GM21786 (cell line): ENCODE measurements at regions not wholly inside any gene's neighbourhood (a gene's known extent, or its start where the extent isn't known, plus 50 kb on each side); places are given as distances from the start of the nearest gene placed in this dataset.

Experiments
- ATAC-seq: cut with Tn5 transposase; IDR thresholded peaks from one replicate; pipeline ENCODE4 v1.9.1; 2021; ENCODE audit not compliant: unreplicated experiment

DNA sequence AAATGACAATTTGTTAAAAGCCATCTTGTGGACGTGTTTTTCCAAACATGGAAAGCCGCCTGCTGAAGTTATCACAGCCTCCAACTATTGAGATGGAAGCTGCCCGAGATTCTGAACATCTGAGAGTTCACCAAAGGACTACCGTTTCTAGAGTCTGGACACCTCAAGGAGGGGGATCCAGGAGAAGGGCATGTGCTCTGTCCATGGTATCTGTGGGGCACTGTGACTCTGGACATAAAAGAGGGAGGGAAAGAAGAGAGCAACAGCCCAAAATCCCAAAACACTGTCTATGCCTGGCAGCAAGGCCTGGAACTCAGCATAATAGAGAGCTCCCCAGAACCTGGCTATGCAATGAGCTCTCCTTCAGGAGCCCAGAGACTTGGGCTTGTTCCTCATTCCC is 319.9 kb downstream of the EN1 start:
- ATAC-seq = no peak

- ATAC-seq = no peak
Measured at GRCh38 chr2:118525346-118525745, 322.1 kb downstream of the EN1 start.

- ATAC-seq = no peak
Measured at GRCh38 chr2:118524911-118525310, 322.5 kb downstream of the EN1 start.

DNA sequence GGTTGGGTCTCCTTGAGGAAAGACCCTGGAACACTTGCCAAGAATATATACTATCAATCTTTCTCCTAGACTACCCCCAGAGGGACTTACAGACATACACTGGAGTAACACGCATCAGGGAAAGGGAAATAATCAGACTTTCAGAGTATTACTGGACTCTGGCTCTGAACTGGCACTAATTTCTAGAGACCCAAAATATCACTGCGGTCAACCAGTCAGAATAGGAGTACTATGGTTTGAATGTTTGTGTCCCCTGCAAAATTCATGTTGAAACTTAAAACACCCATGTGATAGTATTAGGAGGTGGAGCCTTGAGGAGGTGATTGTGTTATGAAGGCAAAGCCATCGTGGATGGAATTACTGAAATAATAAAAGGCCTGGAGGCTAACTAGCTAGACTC is 323.7 kb downstream of the EN1 start:
- ATAC-seq = no peak

- ATAC-seq = no peak
Measured at GRCh38 chr2:118521960-118522359, 325.5 kb downstream of the EN1 start.

DNA sequence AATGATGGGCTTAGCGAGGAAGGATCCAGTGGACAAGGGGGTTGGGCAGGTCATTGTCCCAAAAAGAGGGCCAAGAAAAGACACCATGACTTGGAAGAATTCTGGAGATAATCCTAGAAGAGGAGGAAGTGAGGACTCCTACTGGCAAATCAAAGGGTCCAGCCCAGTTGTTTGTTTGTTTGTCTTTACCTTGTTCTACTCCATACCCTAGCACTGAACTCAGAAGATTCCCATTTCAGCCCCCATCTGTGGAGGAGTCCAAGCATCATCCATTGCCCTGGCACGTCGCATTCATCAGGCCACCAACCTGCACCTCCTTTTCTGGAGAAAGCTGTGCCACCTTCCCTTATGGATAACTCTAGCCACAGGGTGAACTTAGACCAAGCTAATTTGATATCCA is 326.2 kb downstream of the EN1 start:
- no peak for ATAC-seq

- no peak for ATAC-seq
Measured at GRCh38 chr2:118520246-118520645, 327.2 kb downstream of the EN1 start.

DNA sequence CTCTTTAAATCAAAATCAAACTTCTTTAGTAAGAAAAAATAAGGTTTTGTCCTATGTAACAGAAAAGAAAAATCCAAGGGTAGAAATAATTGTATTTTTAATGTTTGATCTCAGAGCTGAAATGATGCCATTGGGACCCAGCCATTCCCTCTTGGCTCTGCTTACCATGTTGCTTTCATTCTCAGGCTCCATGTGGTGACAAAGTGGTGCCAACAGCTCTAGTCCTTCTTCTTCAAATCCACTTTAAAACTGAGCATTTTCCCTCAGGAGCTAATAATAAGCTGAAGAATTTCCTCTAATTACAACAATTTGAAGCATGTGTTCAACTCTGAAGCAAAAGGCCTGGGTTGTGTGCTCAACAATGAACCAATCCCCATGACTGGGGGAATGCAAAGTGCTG is 327.9 kb downstream of the EN1 start:
- no peak for ATAC-seq

GRCh38 chr2:118510807-118511206 is 336.6 kb downstream of the EN1 start:
- ATAC-seq = no peak

- no peak for ATAC-seq
Measured at GRCh38 chr2:118509319-118510004, 338.0 kb downstream of the EN1 start.

DNA sequence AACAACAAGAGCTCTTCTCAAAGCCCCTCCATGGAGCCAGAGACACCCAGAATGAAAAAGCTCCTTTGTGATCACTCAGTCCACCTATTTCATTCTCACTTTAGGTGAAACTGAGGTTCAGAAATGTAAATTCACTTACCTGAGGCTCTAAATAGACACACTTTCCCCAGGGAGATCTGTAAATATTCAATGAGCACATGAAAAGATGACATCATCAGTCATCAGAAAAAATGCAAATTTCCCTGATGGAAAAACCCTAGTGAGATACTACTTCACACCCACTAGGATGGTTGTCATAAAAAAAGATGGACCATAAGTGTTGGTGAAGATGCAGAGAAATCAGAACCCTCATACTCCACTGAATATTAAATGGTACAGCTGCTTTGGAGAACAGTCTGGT is 339.2 kb downstream of the EN1 start:
- ATAC-seq = no peak

DNA sequence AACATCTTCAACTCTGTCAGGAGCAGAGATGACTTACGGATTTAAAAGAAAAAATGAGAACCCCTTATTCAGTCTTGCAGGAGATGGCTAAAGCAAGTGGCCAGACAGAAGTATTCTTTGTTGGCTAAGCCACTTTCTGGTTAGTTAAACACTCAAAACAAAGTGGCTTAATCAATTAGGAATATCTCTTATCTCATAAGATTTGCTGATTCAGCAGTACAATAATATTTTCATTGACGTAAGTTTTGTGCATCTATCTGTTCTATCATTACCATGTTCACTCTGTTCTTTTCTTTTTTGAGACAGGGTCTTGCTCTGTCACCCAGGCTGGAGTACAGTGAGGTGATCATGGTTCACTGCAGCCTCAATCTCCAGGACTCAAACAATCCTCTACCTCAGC is 342.0 kb downstream of the EN1 start:
- ATAC-seq = no peak

- ATAC-seq = no peak
Measured at GRCh38 chr2:118502106-118502505, 345.3 kb downstream of the EN1 start.

DNA sequence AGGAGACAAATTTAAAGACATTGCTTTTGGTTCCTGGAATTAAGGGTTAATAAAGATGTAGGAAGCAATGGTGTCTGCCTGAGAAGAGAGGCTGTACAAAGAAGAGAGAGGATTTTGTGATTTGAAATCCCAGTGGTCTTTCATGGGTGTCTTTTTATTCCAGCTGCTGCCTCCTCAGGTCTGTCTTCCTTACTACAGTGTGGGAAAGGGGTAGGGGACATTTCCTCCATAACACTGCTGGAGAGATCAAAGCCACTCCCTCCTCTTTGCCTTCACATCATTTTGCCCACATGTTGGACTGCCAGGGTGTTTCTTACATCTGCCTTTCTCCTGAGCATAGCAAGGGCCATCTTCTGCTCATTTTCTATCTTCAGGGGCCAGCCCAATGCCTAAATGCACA is 348.5 kb downstream of the EN1 start:
- ATAC-seq = no peak

DNA sequence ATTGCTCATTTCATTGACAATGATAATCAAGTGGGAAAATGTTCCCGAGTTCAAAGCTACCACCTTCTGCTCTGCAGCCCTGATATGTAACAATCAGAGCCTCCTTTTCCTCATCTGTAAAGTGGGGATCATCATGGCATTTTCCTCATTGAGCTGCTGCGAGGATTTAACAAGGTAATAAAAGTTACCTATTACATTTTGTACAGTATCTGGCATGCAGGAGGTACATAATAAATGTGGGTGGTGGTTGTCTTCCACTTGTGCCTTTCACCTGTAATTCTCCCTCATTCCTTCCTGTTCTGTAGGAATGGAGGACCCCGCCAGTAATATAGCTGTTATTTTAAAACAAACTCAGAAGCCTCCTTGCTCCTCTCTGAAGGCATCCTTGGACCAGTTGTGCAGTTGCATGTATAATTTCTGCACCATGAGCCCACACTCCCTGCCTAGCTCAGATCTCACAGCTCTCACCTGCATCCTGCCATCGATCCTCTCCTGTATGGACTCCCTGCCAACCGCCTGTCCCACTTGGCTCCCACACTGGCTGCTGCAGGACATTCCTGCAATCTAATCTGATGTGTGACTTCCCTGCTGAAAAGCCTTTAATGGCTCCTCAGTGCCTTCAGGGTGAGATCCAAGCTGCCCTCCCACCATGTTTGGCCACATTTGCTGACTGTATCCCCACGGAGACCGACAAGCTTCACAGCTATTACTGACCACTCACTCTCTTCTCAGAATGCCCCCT is 350.4 kb downstream of the EN1 start:
- no peak for ATAC-seq

DNA sequence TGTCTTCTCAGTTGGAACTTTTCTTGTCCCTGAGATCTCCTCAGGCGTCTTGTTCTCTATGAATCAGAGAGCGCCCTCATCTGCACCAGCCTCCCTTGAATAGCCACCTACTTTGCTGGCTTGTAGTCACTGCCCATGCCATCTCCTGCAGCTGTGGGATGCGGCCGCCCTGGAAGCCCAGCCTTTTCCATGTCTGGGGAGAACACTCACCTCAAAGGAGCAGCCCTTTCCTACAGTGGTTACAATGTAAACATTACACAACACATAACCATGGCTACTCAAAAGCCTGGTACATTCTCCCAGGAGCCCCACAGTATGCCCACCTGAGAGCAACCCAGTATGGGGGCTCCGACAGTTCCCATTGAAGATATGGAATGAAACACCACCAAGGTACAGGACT is 351.0 kb downstream of the EN1 start:
- no peak for ATAC-seq

GRCh38 chr2:118495290-118495689 is 352.2 kb downstream of the EN1 start:
- ATAC-seq = no peak

DNA sequence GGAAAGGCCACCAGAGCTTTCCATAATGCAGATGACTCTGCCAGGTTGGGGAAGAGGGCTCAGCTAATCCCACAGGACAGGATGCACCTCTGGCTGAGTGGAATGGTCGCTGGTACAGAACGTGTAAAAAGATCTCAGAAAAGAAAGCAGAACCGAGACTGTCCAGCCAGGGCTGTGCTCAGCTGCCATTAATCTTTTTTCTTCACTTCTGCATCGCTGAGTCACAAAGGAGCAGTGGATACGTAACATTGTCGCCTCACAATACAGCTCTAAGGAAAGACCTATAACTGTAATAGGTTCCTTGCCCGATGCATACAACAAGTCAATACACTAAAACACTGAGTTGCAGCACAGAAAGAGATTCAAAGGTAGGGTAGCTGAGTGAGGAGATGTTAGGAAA is 354.2 kb downstream of the EN1 start:
- no peak for ATAC-seq

GRCh38 chr2:118492335-118492734 is 355.1 kb downstream of the EN1 start:
- no peak for ATAC-seq

DNA sequence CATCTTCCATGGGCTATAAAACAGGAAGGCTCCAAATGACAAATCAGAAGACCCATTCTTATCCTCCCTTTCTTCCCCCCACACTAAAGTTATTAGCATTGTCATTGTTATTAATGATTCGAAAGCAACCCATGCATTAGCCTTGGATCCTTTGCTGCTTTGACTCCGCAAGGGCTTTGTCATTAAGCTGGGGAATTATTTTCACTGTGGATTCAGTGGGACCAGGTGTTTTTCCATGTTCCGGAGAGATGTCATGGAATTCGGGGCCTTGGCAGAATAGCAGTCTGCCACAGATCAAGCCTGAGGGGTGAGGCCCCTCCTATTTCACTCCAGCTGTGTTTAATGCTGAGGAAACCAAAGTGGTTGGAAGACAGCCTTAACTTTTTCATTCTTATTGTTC is 357.1 kb downstream of the EN1 start:
- no peak for ATAC-seq

DNA sequence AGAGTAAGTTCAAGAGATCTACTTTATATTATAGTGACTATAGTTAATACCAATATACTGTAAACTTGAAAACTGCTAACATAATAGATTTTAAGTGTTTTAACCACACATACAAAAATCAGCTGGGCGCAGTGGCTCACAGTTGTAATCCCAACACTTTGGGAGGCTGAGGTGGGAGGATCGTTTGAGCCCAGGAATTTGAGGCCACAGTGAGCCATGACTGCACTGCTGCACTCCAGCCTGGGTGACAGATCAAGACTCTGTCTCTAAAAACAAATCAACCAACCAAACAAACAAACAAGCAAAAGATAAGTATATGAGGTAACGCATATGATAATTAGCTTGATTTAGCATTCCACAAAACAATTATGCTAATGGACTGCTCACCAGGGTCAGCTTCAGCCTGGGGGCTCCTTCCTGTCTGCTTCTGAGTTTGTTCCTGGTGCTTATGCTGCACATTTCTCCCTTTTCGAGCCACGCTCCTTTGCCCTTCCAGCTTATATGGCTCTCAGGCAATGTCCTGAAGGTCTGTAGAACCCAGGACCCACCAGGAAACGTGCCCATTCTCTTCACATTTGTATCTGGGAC is 357.6 kb downstream of the EN1 start:
- no peak for ATAC-seq

DNA sequence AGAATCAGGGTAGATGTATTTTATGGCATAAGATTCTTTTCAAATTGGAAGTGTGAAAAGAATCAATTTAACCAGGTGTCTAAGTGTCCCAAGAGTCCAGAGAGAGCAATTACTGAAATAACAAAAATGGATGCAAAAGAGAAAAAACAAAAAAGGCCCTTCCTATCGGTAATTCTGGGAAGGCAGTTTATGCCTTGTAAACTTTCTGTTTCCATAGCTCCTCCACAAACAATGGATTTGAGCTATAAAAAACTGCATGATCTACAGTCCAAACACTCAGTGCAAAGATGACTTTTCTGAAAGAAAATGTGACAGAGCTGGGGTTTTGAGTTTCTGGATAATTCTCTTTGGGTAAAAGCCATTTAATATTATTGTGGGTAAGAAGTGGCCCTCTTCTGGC is 366.1 kb downstream of the EN1 start:
- ATAC-seq = no peak
